GM10266 (cell line): ENCODE measurements at regions not wholly inside any gene's neighbourhood (a gene's known extent, or its start where the extent isn't known, plus 50 kb on each side); places are given as distances from the start of the nearest gene placed in this dataset.
A peak's percentile ranks its signal among the peaks of the same experiment; 100 is the strongest.

ENCODE experiments used
- DNase-seq: peaks from one replicate; pipeline ENCODE4 v3.0.0; 2012; ENCODE audit errors: extremely low spot score
- TF ChIP-seq, protein P1 (sequence below): IDR thresholded peaks from 2 replicates; pipeline ENCODE4 v1.5.1; 2012; ENCODE audit warnings: mild to moderate bottlenecking, low read depth; ENCODE audit not compliant: control insufficient read depth, insufficient read depth; ENCODE audit errors: missing control alignments

DNA sequence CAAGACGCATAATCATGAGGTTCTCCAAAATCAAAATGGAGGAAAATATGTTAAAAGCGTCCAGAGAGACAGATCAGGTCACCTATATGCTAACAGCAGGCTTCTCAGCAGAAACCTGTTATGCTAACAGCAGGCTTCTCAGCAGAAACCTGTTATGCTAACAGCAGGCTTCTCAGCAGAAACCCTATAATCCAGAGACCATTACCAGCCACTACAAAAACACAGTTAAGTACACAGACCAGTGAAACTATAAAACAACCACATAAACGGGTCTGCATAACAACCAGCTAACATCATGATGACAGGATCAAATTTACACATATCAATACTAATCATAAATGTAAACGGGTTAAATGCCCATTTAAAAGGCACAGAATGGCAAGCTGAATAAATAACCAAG is 1548.4 kb upstream of the TMEFF2 start:
- DNase-seq, result no peak
- TF ChIP-seq, protein P1, sequence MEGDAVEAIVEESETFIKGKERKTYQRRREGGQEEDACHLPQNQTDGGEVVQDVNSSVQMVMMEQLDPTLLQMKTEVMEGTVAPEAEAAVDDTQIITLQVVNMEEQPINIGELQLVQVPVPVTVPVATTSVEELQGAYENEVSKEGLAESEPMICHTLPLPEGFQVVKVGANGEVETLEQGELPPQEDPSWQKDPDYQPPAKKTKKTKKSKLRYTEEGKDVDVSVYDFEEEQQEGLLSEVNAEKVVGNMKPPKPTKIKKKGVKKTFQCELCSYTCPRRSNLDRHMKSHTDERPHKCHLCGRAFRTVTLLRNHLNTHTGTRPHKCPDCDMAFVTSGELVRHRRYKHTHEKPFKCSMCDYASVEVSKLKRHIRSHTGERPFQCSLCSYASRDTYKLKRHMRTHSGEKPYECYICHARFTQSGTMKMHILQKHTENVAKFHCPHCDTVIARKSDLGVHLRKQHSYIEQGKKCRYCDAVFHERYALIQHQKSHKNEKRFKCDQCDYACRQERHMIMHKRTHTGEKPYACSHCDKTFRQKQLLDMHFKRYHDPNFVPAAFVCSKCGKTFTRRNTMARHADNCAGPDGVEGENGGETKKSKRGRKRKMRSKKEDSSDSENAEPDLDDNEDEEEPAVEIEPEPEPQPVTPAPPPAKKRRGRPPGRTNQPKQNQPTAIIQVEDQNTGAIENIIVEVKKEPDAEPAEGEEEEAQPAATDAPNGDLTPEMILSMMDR, result no peak

DNA sequence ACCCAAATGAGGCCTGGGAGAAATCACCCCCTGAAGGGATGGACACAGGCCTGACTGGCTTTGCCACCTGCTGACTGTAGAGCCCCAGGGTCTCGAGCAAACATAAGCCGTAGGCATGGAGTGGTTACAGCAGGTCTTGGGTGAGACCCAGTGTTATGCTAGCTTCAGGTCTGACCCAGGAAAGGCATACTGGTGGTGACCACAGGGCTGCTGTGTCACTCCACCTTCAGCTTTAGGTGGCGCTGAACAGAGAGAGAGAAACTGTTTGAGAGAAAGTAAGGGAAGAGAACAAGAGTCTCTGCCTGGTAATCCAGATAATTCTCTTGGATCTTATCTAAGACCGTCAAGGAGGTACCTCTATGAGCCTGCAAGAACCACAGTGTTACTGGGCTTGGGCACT is 1544.2 kb upstream of the TMEFF2 start:
- TF ChIP-seq, protein P1, result no peak
- no peak for DNase-seq

DNA sequence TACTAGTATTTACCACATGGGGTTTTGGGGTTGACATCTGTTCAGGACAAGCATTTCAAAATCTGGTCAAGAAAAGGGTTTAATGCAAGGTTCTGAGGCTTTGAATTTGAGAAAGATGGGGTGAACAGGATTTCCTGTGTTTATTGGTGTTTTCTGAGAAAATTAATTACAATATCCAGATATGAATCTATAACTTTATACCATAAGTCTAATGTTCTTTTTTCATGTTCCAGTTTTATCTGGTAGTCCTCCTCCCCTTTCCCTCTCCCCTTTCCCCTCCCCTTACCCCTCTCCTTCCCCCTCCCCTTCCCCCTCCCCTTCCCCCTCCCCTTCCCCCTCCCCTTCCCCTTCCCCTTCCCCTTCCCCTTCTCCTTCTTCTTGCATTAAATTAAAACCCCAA is 1518.2 kb upstream of the TMEFF2 start:
- TF ChIP-seq, protein P1, result no peak
- no peak for DNase-seq

DNA sequence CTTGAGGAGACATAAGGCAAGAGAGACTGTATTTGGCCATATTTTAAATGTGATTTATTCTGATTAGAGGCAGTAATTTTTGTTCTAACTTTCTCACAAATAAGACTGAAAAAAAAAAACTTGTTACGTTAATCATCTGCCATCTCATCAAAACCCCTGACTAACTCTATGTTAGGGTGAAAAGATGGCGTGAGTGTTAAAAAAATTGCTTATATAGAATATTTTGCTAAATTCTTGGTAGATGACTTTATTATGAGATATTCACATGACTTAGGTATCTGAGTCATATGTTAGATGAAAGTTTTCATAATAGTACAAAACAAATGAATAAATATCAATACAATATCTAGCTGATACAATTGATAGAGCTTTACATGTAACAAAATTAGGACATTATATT is 1508.7 kb upstream of the TMEFF2 start:
- TF ChIP-seq, protein P1, result no peak
- no peak for DNase-seq

DNA sequence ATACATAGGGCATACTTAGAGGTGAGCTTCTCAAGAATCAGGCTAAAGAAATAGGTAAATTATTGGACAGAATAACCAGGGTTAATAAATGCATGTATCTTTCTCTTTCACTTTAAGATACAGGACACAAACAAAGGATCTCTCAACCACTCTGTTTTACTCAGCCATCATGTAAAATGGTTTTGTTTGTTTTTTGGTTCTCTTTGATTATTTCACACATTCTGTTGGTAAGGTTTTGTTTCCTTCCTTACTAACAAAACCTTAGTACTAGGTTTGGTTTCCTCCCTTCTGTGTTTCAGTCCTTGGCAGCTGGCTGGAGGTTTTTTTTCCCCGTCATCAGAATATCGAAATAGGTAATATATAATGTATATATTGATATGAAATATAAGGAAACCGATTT is 1506.8 kb upstream of the TMEFF2 start:
- no peak for DNase-seq
- TF ChIP-seq, protein P1, result no peak

DNA sequence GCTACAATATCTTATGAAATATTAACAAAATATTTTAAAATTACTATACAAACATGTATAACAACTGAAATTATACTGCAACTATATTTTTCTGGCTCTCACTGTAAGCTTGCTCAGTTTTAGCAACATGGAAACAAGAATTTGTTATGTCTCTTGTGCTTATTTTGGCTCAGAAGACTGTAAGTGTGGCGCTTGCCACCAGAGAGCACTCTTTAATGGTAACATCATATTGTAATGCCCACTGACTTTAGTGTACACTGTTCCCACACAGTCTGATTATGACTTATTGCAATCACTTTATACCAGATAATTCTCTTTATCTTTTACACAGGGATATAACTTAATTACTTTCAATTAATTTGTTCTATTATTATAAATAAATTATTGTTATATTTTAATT is 1500.6 kb upstream of the TMEFF2 start:
- no peak for DNase-seq
- TF ChIP-seq, protein P1, result peak; percentile 37

DNA sequence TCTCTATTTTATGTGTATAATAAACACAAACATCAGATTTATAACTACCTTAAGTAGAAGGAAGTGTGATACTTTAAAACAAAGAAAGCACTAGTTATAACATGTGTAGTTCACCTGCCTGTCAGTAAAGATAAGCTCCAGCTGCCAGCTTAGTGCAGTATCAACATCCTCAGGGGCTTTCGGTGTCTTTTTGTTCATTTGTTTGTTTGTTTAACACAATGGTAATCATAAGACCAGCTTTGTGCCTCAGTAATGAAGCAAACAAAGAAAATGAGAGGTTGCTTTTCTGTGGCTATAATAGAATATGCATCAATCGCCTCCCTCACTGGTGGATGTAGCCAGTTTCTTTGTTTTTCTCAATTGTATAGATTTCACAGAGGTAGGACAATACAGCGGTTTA is 1499.0 kb upstream of the TMEFF2 start:
- TF ChIP-seq, protein P1, result no peak
- DNase-seq, result no peak
